Esophagus squamous epithelium (tissue), 5 donors: ENCODE measurements at regions not wholly inside any gene's neighbourhood (a gene's known extent, or its start where the extent isn't known, plus 50 kb on each side); places are given as distances from the start of the nearest gene placed in this dataset.

Source experiments
- DNase-seq: peaks from one replicate; lab custom pipeline; 2025; lab: John Stamatoyannopoulos, UW
- H3K27ac ChIP-seq, 4 donors: fragments of 200-600 bp; sonication (generic); one replicate each; pipeline ENCODE4 v1.5.1; 2016 to 2019; ENCODE audit warnings: mild to moderate bottlenecking in 1 of 4
- H3K27me3 ChIP-seq, 4 donors: fragments of 200-600 bp; sonication (generic); 1 replicate in 3 of 4; 2 replicates in 1 of 4; pipeline versions ENCODE4 v1.5.1 to v1.6.0; 2017 to 2021; ENCODE audit warnings: antibody characterized with exemption in 1 of 4
- H3K36me3 ChIP-seq, 3 donors: fragments of 200-600 bp; sonication (generic); one replicate each; pipeline ENCODE4 v1.5.1; 2016 to 2019
- H3K4me1 ChIP-seq, 3 donors: fragments of 200-600 bp; sonication (generic); one replicate each; pipeline ENCODE4 v1.5.1; 2017 to 2019
- H3K4me3 ChIP-seq, 4 donors: fragments of 200-600 bp; sonication (generic); 1 replicate in 3 of 4; 2 replicates in 1 of 4; pipeline ENCODE4 v1.5.1; 2016 to 2019; ENCODE audit warnings: mild to moderate bottlenecking in 2 of 4, moderate library complexity in 1 of 4
- H3K9me3 ChIP-seq, 3 donors: fragments of 200-600 bp; sonication (generic); one replicate each; pipeline ENCODE4 v1.5.1; 2016 to 2019
- POLR2A ChIP-seq, 4 donors: fragments of 450-650 bp; IDR thresholded peaks; one replicate each; pipeline ENCODE4 v1.6.1; 2017; ENCODE audit warnings: antibody characterized with exemption in 4 of 4, mild to moderate bottlenecking in 4 of 4, moderate library complexity in 3 of 4
- WGBS, 2 donors: methylation state at CpG; one replicate each; pipeline ENCODE4 v1.1.5; 2018; 5-methylcytosine and 5-hydroxymethylcytosine counted together
- intact Hi-C: fragments of 100-400 bp; cut with DNase I; formaldehyde crosslinking; loops from one replicate; pipeline ENCODE4 v1.15.0; 2022
- TF ChIP-seq, protein P1 (sequence below), 6 experiments: fragments of 450-650 bp in 4 of 6; fragments of 200-600 bp in 2 of 6; sonication (generic) in 2 of 6; IDR thresholded peaks; one replicate each; pipeline ENCODE4 v1.5.1; 2016 to 2019; ENCODE audit warnings: antibody characterized with exemption in 6 of 6, mild to moderate bottlenecking in 4 of 6, moderate library complexity in 4 of 6
- donor health status: DM: yes; HTN: yes; CAD: no.

- Histone ChIP-seq H3K27me3 (no peaks in the 10 kb centered on the region), H3K4me3 (no peak overlapping the region), H3K9me3 (no peaks in the 10 kb centered on the region), H3K36me3 (no peaks in the 10 kb centered on the region), H3K4me1 (no peaks in the 10 kb centered on the region), H3K27ac (no peak overlapping the region)
- TF ChIP-seq, protein P1, sequence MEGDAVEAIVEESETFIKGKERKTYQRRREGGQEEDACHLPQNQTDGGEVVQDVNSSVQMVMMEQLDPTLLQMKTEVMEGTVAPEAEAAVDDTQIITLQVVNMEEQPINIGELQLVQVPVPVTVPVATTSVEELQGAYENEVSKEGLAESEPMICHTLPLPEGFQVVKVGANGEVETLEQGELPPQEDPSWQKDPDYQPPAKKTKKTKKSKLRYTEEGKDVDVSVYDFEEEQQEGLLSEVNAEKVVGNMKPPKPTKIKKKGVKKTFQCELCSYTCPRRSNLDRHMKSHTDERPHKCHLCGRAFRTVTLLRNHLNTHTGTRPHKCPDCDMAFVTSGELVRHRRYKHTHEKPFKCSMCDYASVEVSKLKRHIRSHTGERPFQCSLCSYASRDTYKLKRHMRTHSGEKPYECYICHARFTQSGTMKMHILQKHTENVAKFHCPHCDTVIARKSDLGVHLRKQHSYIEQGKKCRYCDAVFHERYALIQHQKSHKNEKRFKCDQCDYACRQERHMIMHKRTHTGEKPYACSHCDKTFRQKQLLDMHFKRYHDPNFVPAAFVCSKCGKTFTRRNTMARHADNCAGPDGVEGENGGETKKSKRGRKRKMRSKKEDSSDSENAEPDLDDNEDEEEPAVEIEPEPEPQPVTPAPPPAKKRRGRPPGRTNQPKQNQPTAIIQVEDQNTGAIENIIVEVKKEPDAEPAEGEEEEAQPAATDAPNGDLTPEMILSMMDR (IDR thresholded peaks at IDR 0.05) = no peak
- intact Hi-C loops = no loop called here
- WGBS, 2 donors = 82 to 86% methylated on average over 3 of the region's 3 CpGs
- no peak for DNase-seq
Observed at GRCh38 chr2:143893371-143893770, 626.5 kb downstream of the ZEB2 start.

DNA sequence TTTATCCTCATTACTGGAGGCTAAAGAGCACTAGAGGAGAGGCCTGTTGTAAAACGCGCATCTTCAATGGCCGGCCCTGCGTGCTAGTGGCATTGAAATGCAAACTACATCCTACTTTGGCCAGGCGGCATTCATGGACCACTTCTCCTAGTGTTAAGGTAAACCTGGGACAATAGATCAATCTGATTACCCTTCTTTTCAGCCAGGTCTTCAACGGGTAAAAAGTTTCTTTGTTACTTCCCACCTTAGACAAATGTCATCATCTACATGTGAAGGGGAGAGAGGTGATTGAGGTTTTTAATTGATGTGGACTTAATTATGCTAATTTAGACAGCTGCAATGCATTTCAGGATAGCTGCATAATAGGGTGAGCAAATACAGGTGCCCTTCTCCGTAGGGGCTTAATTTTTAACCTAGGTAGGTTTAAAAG is 628.0 kb downstream of the ZEB2 start:
- no peaks in the 10 kb centered on the region for H3K9me3 ChIP-seq
- 71 to 81% methylated on average over 7 of the region's 7 CpGs for WGBS, 2 donors
- DNase-seq = no peak
- intact Hi-C loops = no loop called here
- no peak overlapping the region for H3K27ac ChIP-seq
- H3K36me3 ChIP-seq = no peaks in the 10 kb centered on the region
- H3K4me1 ChIP-seq = no peaks in the 10 kb centered on the region
- H3K27me3 ChIP-seq = no peaks in the 10 kb centered on the region
- no peak overlapping the region for H3K4me3 ChIP-seq
- TF ChIP-seq POLR2A (IDR thresholded peaks at IDR 0.05) = no peak
- TF ChIP-seq, protein P1 (IDR thresholded peaks at IDR 0.05) = no peak

DNA sequence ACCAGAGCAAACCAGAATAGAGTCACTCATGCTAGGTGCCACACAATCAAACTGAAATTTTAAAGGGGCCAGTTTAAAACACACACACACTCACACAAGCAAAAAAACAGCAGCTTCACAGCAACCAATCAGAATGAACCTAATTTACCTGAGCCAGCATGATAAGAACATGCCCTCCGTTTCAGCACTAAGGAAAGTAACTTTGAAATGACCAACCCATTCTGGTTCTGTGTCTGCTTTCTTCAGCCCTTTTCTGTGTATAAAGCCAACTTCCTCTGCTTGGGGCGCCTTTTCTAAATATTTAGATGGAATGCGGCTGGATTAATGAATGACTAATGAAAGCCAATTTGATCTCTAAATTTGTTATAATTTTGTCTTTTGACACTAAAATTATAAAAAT is 629.1 kb downstream of the ZEB2 start:
- 53 to 59% methylated on average over 3 of the region's 3 CpGs for WGBS, 2 donors
- DNase-seq = no peak

DNA sequence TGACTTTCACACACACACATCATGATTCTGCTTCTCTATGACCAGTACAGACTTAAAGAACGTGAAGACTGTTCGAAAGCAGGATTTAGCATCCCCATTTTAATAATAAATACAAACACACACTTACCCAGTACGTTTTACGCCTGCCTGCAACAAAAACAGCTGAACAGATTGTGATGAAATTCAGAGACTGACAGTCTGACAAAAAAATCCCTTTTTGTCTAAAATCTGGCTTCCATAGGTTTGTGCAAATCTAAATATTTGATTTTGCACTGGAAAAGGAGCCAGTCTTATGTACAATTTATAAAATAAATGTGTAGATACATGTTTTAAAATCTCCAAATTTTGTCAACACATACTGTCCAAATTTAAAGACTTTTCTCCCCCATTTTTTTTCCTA is 630.7 kb downstream of the ZEB2 start:
- DNase-seq = no peak
- no peaks in the 10 kb centered on the region for H3K27me3 ChIP-seq
- TF ChIP-seq POLR2A (IDR thresholded peaks at IDR 0.05) = no peak
- TF ChIP-seq, protein P1 (IDR thresholded peaks at IDR 0.05) = no peak
- intact Hi-C loops = no loop called here
- 71 to 78% methylated on average over 4 of the region's 4 CpGs for WGBS, 2 donors
- no peaks in the 10 kb centered on the region for H3K9me3 ChIP-seq
- H3K36me3 ChIP-seq = no peaks in the 10 kb centered on the region
- no peak overlapping the region for H3K4me3 ChIP-seq
- H3K27ac ChIP-seq = no peak overlapping the region
- no peaks in the 10 kb centered on the region for H3K4me1 ChIP-seq

More for the DNA sequence above, 629.1 kb downstream of the ZEB2 start:
- Histone ChIP-seq H3K4me1 (no peaks in the 10 kb centered on the region), H3K27ac (no peak overlapping the region), H3K9me3 (no peaks in the 10 kb centered on the region), H3K36me3 (no peaks in the 10 kb centered on the region), H3K27me3 (no peaks in the 10 kb centered on the region), H3K4me3 (no peak overlapping the region)
- intact Hi-C loops = no loop called here
- TF ChIP-seq, protein P1 (IDR thresholded peaks at IDR 0.05) = no peak
- TF ChIP-seq POLR2A (IDR thresholded peaks at IDR 0.05) = no peak

DNA sequence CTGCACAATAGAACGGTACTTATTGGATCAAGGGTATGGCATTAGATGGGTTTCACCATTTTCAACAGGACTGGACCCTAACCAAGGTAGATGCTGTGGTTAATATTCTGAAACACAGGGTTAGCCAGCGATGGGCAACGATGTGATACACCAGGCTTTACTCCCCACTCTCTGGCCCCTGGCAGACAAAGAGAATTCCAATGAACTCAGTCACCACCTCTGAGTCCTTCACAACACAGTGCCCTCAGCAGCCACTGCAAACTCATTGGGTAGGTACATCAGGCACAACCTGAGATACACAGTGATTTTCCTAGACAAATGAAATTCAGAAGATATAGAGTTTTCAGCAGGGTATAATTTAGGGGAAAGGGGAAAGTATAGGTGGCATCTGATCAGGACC is 634.5 kb downstream of the ZEB2 start:
- Histone ChIP-seq H3K9me3 (no peaks in the 10 kb centered on the region), H3K36me3 (no peaks in the 10 kb centered on the region), H3K27ac (no peak overlapping the region), H3K4me3 (no peak overlapping the region), H3K4me1 (no peaks in the 10 kb centered on the region), H3K27me3 (no peaks in the 10 kb centered on the region)
- no peak for DNase-seq
- TF ChIP-seq, protein P1 (IDR thresholded peaks at IDR 0.05) = no peak
- TF ChIP-seq POLR2A (IDR thresholded peaks at IDR 0.05) = no peak
- intact Hi-C loops = no loop called here
- 86 to 97% methylated on average over 3 of the region's 3 CpGs for WGBS, 2 donors
